Lower leg skin (tissue), 4 donors: ENCODE measurements at regions not wholly inside any gene's neighbourhood (a gene's known extent, or its start where the extent isn't known, plus 50 kb on each side); places are given as distances from the start of the nearest gene placed in this dataset.
"Not testable (repeated sequence)": the region's sequence is repeated elsewhere in the genome, so short reads cannot be mapped to it uniquely, and the experiment has no call there.

Source experiments
- DNase-seq, 2 donors: peaks; one replicate each; pipeline ENCODE4 v3.0.0-alpha.2; 2019; ENCODE audit warnings: low spot score in 2 of 2
- H3K4me3 ChIP-seq: fragments of 200-600 bp; sonication (generic); 2 replicates; pipeline ENCODE4 v1.5.1; 2017; ENCODE audit warnings: mild to moderate bottlenecking, low read depth; ENCODE audit not compliant: poor library complexity, severe bottlenecking
- POLR2A ChIP-seq, 2 donors: fragments of 450-650 bp; IDR thresholded peaks; one replicate each; pipeline ENCODE4 v1.6.1; 2016 to 2017; ENCODE audit warnings: antibody characterized with exemption in 2 of 2, mild to moderate bottlenecking in 1 of 2, moderate library complexity in 1 of 2
- WGBS, 2 donors: methylation state at CpG; one replicate each; pipeline ENCODE4 v1.1.5; 2018; 5-methylcytosine and 5-hydroxymethylcytosine counted together
- intact Hi-C: fragments of 100-400 bp; cut with DNase I; formaldehyde crosslinking; loops from one replicate; pipeline ENCODE4 v1.15.0; 2023; ENCODE audit warnings: low total_unique reads
- TF ChIP-seq, protein P1 (sequence below), 3 donors: fragments of 450-650 bp; IDR thresholded peaks; one replicate each; pipeline ENCODE4 v1.5.1; 2016; ENCODE audit warnings: antibody characterized with exemption in 3 of 3, mild to moderate bottlenecking in 3 of 3, moderate library complexity in 2 of 3

DNA sequence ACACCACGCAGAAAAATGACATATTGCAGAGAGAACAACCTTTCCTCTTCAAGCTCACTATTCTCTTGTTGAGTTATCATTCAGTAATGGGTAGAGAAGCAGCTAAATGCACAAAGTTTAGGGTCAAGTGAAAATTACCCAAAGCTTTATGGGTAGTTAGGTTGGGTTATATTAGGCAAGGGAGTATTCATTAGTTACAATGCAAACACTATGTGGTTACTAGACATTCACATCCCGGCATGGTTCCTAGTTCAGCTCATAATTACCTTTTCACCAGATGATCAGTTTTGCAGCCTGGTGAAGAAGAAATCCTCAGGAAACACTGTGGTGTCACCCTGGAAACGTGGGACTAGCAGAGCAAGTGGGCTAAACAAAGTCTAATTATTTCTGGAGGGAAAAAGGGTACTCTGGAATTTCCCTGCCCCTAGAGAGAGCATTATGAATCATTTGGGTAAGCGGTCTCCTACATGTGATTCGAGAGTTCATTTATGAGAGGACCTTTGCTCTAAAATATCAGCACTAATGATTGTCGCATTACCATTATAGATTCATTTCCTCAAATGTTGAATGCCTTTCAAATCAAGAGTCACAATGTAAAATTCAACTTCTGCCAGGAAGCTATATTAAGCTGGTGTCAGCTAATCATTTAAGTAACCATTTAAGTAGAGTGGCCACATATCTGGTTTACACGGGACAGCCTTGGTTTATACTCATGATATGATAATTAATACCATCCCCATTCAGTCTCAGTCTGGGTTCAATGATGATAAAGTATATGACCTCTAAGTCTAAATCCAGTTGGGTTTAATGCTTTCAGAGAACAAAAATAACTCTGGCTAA is 1208.0 kb downstream of the DIAPH3 start:
- intact Hi-C loops = no loop called here
- no peak for TF ChIP-seq POLR2A (IDR thresholded peaks at IDR 0.05)
- TF ChIP-seq, protein P1, sequence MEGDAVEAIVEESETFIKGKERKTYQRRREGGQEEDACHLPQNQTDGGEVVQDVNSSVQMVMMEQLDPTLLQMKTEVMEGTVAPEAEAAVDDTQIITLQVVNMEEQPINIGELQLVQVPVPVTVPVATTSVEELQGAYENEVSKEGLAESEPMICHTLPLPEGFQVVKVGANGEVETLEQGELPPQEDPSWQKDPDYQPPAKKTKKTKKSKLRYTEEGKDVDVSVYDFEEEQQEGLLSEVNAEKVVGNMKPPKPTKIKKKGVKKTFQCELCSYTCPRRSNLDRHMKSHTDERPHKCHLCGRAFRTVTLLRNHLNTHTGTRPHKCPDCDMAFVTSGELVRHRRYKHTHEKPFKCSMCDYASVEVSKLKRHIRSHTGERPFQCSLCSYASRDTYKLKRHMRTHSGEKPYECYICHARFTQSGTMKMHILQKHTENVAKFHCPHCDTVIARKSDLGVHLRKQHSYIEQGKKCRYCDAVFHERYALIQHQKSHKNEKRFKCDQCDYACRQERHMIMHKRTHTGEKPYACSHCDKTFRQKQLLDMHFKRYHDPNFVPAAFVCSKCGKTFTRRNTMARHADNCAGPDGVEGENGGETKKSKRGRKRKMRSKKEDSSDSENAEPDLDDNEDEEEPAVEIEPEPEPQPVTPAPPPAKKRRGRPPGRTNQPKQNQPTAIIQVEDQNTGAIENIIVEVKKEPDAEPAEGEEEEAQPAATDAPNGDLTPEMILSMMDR (IDR thresholded peaks at IDR 0.05) = no peak
- H3K4me3 ChIP-seq = no peak overlapping the region
- 73 to 78% methylated on average over 7 of the region's 7 CpGs for WGBS, 2 donors
- no peak for DNase-seq

- H3K4me3 ChIP-seq, DNase-seq, intact Hi-C loops: not testable (repeated sequence)
- 89 to 96% methylated on average over 9 to 22 of the region's 22 CpGs for WGBS, 2 donors
These were observed 1205.6 kb downstream of the DIAPH3 start for GRCh38 chr13:58958097-58958496.

DNA sequence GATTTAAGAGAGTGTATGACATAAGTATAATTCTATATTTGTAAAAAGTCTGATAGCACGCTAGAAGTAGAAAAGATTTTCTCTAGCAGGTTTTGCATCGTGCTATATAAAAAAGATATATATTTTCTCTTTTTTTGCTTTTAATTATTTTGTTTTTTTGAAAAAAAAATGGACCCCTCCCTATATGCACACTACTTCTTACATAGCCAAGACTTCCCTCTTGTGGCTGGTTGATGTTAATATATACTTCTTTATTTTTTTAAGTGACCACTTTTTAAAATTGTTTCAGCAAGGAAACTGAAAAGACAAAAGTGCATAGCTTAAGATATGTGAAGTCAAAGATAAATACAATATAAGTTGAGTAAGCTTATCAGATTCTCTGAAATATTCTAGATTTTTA is 1202.8 kb downstream of the DIAPH3 start:
- 71 to 76% methylated on average over 2 of the region's 2 CpGs for WGBS, 2 donors
- TF ChIP-seq POLR2A (IDR thresholded peaks at IDR 0.05) = no peak
- TF ChIP-seq, protein P1 (IDR thresholded peaks at IDR 0.05) = no peak
- H3K4me3 ChIP-seq = no peak overlapping the region

DNA sequence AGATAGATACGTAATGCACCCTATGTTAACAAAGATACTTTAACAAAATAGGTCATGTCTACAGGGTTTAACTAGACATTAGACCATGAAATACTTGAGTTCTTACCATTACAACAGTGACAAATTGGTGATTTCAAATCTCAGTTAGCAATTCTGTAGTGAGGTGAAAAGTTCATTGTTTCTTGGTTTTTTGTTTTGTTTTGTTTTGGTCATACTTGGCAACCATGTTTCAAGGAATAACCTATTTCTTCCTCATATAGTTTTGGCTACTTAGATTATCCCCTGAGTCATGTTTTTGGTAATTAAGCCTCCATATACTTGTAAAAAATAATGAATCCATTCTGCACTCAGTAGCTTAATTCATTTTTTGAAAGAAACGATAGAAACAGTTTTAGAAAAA is 1200.4 kb downstream of the DIAPH3 start:
- intact Hi-C loops = no loop called here
- H3K4me3 ChIP-seq = no peak overlapping the region
- no peak for DNase-seq
- WGBS, 2 donors = 79 to 82% methylated on average over 2 of the region's 2 CpGs
- no peak for TF ChIP-seq POLR2A (IDR thresholded peaks at IDR 0.05)
- TF ChIP-seq, protein P1 (IDR thresholded peaks at IDR 0.05) = no peak

More for the DNA sequence above, 1202.8 kb downstream of the DIAPH3 start:
- intact Hi-C loops = no loop called here
- DNase-seq = no peak

- WGBS, 2 donors = 68 to 73% methylated on average over 3 of the region's 3 CpGs
- no peak for DNase-seq
- intact Hi-C loops = no loop called here
- no peak overlapping the region for H3K4me3 ChIP-seq
- TF ChIP-seq POLR2A (IDR thresholded peaks at IDR 0.05) = no peak
- TF ChIP-seq, protein P1 (IDR thresholded peaks at IDR 0.05) = no peak
These were observed 1199.7 kb downstream of the DIAPH3 start for GRCh38 chr13:58964048-58964447.

DNA sequence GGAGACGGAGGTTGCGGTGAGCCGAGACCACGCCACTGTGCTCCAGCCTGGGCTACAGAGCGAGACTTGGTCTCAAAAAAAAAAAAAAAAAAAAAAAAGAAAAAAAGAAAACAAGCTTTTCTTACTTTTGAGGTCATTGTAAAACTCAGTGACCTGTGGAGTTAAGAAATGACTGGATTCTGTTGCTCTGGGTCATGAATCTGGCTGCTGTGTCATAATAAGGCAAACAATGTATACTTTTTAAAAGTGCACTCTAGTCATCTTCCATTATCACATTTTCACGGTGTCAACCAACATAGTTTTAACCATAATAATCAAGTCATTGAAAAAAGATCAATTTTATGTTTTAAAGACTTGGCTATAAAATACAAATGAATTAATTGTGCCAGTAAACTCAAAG is 1186.6 kb downstream of the DIAPH3 start:
- H3K4me3 ChIP-seq = no peak overlapping the region
- DNase-seq = no peak
- no peak for TF ChIP-seq POLR2A (IDR thresholded peaks at IDR 0.05)
- TF ChIP-seq, protein P1 (IDR thresholded peaks at IDR 0.05) = no peak
- intact Hi-C loops = no loop called here
- WGBS, 2 donors = 92 to 94% methylated on average over 6 of the region's 6 CpGs
